ENCODE measurements at regions not wholly inside any gene's neighbourhood (a gene's known extent, or its start where the extent isn't known, plus 50 kb on each side); places are given as distances from the start of the nearest gene placed in this dataset.

DNA sequence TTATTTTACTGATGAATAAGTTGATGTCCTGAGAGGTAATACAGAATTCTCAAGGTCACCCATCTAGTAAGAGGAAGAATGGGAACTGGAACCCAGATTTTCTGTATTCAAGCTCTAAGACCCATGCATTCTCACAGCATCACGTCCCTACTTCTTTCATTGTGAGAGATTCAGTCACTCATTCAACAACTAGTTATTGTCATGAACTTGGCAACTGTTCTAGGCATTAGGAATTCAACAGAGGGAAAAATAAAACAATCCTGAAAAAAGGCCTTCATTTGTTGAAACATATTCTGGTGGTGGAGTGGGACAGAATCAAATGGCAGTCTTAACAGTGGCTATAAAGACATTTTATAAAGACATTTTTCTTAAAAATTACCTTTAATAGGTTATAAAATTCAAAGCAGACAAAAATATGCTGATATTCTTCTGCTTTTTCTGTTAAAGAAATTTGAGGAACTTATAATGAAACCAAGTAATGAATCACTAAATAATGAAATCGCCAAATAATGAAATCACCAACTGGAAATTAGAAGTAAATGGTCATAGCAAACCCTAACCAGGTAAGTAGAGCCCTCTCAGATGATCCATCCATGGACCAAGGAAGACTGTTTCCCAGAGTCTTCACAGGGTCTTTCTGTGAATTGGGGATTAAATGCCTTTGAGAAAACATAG, 136.5 kb upstream of the DPYD start:
- TF ChIP-seq EZH2phosphoT487 (IDR thresholded peaks at IDR 0.05; ENCODE audit: borderline replicate concordance, low read length), result no peak
- TF ChIP-seq, protein P1, sequence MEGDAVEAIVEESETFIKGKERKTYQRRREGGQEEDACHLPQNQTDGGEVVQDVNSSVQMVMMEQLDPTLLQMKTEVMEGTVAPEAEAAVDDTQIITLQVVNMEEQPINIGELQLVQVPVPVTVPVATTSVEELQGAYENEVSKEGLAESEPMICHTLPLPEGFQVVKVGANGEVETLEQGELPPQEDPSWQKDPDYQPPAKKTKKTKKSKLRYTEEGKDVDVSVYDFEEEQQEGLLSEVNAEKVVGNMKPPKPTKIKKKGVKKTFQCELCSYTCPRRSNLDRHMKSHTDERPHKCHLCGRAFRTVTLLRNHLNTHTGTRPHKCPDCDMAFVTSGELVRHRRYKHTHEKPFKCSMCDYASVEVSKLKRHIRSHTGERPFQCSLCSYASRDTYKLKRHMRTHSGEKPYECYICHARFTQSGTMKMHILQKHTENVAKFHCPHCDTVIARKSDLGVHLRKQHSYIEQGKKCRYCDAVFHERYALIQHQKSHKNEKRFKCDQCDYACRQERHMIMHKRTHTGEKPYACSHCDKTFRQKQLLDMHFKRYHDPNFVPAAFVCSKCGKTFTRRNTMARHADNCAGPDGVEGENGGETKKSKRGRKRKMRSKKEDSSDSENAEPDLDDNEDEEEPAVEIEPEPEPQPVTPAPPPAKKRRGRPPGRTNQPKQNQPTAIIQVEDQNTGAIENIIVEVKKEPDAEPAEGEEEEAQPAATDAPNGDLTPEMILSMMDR (IDR thresholded peaks at IDR 0.05; ENCODE audit: low read depth, low read length, poor library complexity, severe bottlenecking), result no peak
- no peaks in the 10 kb centered on the region for H3F3A ChIP-seq (ENCODE audit: control insufficient read depth, insufficient read depth)

DNA sequence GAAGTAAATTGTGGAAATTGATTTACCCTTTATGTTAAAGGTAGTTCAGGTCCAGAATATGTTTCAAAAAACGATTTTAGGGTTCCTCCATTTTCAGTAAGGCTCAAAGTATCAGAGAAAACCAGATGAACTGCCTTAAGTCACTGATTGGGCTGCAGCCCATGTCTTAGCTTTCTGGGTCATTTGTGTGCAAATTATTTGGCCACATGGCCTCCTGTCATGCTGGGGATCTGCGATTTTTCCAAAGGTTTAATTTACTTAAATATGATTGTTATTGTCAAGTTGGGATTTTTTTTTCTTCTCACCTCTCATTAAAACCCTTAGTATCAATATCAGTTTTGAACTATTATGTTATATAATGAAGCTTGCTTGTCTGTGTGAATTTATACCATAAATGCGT, 135.9 kb upstream of the DPYD start:
- no peaks in the 10 kb centered on the region for H3K9me3 ChIP-seq (ENCODE audit: control insufficient read depth, insufficient read depth, low read length)
- no peak overlapping the region for H3K27ac ChIP-seq (ENCODE audit: low read depth, low read length)
- no peaks in the 10 kb centered on the region for H3K9me2 ChIP-seq (replicated peaks; ENCODE audit: control insufficient read depth, low read length)
- no peaks in the 10 kb centered on the region for H3F3A ChIP-seq (ENCODE audit: control insufficient read depth, insufficient read depth)
- no peaks in the 10 kb centered on the region for H4K20me1 ChIP-seq (ENCODE audit: control insufficient read depth, insufficient read depth, low read depth, low read length)
- H3K4me3 ChIP-seq (ENCODE audit: low read length), result no peak overlapping the region
- no peak overlapping the region for H3K4me2 ChIP-seq (ENCODE audit: low read length)
- H3K4me1 ChIP-seq (ENCODE audit: control insufficient read depth, low read length), result no peaks in the 10 kb centered on the region
- H3K36me3 ChIP-seq (ENCODE audit: control insufficient read depth, low read length), result no peaks in the 10 kb centered on the region
- no peak for TF ChIP-seq EZH2phosphoT487 (IDR thresholded peaks at IDR 0.05; ENCODE audit: borderline replicate concordance, low read length)
- TF ChIP-seq, protein P1 (IDR thresholded peaks at IDR 0.05; ENCODE audit: low read depth, low read length, poor library complexity, severe bottlenecking), result no peak
- H3K79me2 ChIP-seq (ENCODE audit: control insufficient read depth, low read length), result no peaks in the 10 kb centered on the region
- H3K27me3 ChIP-seq (ENCODE audit: control insufficient read depth, low read length), result peaks cover 7% of the 10 kb centered on the region

More for the DNA sequence above, 136.5 kb upstream of the DPYD start:
- H3K9me2 ChIP-seq (replicated peaks; ENCODE audit: control insufficient read depth, low read length), result no peaks in the 10 kb centered on the region
- H3K4me1 ChIP-seq (ENCODE audit: control insufficient read depth, low read length), result no peaks in the 10 kb centered on the region
- H3K4me3 ChIP-seq (ENCODE audit: low read length), result no peak overlapping the region
- H3K27ac ChIP-seq (ENCODE audit: low read depth, low read length), result no peak overlapping the region
- H3K36me3 ChIP-seq (ENCODE audit: control insufficient read depth, low read length), result no peaks in the 10 kb centered on the region
- H3K4me2 ChIP-seq (ENCODE audit: low read length), result no peak overlapping the region
- peaks cover 7% of the 10 kb centered on the region for H3K27me3 ChIP-seq (ENCODE audit: control insufficient read depth, low read length)
- H3K9me3 ChIP-seq (ENCODE audit: control insufficient read depth, insufficient read depth, low read length), result no peaks in the 10 kb centered on the region
- no peaks in the 10 kb centered on the region for H4K20me1 ChIP-seq (ENCODE audit: control insufficient read depth, insufficient read depth, low read depth, low read length)
- no peaks in the 10 kb centered on the region for H3K79me2 ChIP-seq (ENCODE audit: control insufficient read depth, low read length)

DNA sequence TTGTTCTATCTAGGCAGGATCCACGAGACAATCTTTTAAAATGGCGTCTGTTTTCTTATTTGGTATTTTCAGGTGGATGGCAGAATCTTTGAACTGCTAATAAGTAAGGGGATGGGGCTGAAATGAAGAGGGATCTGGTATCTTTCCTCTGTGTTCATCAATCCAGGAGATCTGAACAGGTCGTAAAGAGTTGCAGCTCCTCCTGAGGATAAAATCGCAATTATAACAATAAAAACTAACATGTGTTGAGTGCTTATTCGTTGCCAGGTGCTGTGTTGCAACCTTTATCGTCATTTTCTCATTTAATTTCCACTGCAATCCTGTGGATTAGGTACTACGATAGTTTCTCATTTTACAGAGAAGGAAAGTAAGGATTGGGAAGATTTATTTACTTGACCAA, 134.6 kb upstream of the DPYD start:
- Histone ChIP-seq H3K4me2 (ENCODE audit: low read length) (no peak overlapping the region), H3K27ac (ENCODE audit: low read depth, low read length) (no peak overlapping the region), H3K4me1 (ENCODE audit: control insufficient read depth, low read length) (no peaks in the 10 kb centered on the region)

More for the DNA sequence above, 134.6 kb upstream of the DPYD start:
- Histone ChIP-seq H3K9me2 (replicated peaks; ENCODE audit: control insufficient read depth, low read length) (no peaks in the 10 kb centered on the region), H3K79me2 (ENCODE audit: control insufficient read depth, low read length) (no peaks in the 10 kb centered on the region), H3K27me3 (ENCODE audit: control insufficient read depth, low read length) (peaks cover 7% of the 10 kb centered on the region), H3K9me3 (ENCODE audit: control insufficient read depth, insufficient read depth, low read length) (no peaks in the 10 kb centered on the region), H3K36me3 (ENCODE audit: control insufficient read depth, low read length) (no peaks in the 10 kb centered on the region), H4K20me1 (ENCODE audit: control insufficient read depth, insufficient read depth, low read depth, low read length) (no peaks in the 10 kb centered on the region), H3K4me3 (ENCODE audit: low read length) (no peak overlapping the region), H3F3A (ENCODE audit: control insufficient read depth, insufficient read depth) (no peaks in the 10 kb centered on the region)
- no peak for TF ChIP-seq EZH2phosphoT487 (IDR thresholded peaks at IDR 0.05; ENCODE audit: borderline replicate concordance, low read length)
- TF ChIP-seq, protein P1 (IDR thresholded peaks at IDR 0.05; ENCODE audit: low read depth, low read length, poor library complexity, severe bottlenecking), result no peak

All from DOHH2 (cell line).